A204.1 (cell line): ENCODE measurements at regions not wholly inside any gene's neighbourhood (a gene's known extent, or its start where the extent isn't known, plus 50 kb on each side); places are given as distances from the start of the nearest gene placed in this dataset.

ENCODE experiments used
- FAIRE-seq: peaks from 2 replicates; lab custom pipeline; 2012; peaks lifted over from hg19 to GRCh38; lab: Jason Lieb, UNC

- no peak for FAIRE-seq
Measured at GRCh38 chr2:72004201-72004915, 143.3 kb downstream of the CYP26B1 start.

DNA sequence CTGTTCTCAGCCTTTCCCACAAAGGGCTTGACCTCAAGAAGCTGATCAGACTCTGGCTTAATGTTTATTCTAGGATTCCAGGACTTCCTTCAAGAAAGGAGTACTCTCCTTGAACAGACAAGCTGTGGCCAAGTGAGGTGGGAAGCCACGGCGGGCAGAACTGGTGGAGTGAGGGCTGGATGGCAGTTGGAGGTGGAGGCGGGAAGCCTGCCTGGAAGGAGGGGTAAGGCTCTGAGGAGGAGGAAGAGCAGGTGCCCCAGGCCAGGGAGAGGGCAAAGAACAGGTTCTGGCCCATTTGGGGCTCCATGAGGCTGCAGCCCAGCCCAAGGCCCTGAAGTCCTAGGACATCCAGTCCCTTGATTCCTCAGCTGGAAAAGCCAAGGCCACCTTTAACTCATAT lies 143.9 kb downstream of the CYP26B1 start:
- no peak for FAIRE-seq

DNA sequence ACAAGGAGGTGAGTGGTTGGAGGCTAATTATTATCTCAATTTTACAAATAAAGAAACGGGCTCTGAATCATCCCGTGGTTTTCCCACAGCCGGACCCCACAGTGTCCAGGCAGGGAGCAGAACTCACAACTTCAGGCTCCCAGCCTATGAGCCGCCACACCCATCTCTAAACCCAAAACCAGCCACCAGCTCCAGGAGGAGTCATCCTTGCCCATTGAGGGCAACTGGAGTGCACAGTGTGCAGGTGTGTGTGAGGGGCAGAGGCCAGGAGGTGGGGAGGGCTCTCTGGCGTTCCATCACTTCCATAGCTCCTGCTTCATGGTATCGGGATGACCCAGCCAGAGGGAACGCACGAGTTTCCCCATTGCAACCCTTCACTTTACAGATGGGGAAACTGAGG lies 144.5 kb downstream of the CYP26B1 start:
- no peak for FAIRE-seq

DNA sequence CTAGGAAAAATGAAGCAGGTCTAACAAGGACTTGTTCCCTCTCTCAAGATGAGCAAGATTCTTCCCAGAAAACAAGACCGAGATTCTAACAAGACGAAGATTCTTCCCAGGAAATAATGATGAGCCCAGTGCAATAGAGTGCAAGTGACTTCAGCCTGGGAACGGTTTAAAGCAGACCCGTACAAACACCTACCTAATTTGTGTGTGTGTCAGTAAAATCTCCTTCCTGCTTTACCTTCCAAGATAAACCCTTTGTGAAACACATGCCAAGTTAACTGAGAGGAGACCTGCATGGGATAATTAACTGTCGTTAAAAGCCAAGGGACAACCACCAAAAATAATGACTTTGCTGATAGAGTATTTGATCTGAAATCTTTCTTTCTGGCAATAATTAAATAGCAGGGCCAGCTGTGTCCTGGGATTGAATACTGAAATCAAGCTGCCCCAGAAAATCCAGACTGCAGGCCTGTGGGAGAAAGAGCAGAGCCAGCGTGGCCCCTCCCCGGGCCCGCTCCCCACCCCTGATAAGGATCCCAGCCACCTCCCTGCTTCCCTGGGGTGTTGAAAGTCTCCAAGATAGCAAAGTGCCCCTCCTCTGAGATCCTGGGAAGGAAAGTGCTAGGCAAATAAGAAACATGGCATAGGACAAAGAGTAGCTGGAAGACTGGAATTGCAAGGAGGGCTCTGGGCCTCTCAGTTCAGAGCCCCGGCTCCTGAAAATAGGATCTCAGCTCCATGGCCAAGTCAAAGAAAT lies 145.5 kb downstream of the CYP26B1 start:
- no peak for FAIRE-seq

DNA sequence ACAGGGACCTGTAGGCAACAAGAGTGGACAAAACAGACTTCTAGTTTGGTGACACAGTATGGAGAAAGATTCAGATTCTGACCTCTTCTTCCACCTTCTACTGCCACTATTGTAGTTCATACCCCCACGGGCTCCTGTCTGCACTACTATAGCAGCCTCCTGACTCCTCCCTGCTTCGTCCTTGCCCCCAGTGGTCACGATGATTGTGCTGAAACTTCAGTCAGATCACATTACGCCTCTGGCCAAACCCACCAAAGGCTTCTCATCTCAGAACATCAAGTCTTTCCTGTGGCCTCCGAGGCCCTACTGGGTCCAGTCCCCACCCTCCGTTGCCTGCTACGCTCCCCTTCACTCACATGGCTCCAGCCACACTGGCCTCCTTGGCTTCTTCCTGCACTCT lies 147.6 kb downstream of the CYP26B1 start:
- no peak for FAIRE-seq

GRCh38 chr2:71999580-71999979 lies 148.1 kb downstream of the CYP26B1 start:
- FAIRE-seq: no peak

- FAIRE-seq: no peak
Measured at GRCh38 chr2:71997843-71998242, 149.8 kb downstream of the CYP26B1 start.

- no peak for FAIRE-seq
Measured at GRCh38 chr2:71995067-71995665, 152.5 kb downstream of the CYP26B1 start.

DNA sequence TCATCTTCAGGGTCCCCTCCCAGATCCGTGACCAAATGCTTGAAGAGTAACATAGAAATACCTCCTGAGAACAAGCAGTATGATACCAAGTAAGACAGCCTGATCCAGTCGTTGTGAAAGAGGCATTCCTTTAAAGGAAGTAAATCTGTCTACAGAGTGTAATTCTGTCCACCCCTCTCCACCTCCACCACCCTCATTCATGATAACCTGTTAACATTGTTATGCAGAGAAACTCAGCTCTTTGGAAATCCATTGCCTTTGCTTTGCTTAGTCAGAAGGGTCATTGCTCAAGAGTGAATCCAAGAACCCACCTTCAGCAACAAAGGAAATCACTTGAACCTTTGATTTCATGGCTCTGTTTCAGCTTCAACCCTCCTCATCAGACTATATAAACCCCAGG lies 155.6 kb downstream of the CYP26B1 start:
- no peak for FAIRE-seq

GRCh38 chr2:71991397-71991796 lies 156.3 kb downstream of the CYP26B1 start:
- no peak for FAIRE-seq

DNA sequence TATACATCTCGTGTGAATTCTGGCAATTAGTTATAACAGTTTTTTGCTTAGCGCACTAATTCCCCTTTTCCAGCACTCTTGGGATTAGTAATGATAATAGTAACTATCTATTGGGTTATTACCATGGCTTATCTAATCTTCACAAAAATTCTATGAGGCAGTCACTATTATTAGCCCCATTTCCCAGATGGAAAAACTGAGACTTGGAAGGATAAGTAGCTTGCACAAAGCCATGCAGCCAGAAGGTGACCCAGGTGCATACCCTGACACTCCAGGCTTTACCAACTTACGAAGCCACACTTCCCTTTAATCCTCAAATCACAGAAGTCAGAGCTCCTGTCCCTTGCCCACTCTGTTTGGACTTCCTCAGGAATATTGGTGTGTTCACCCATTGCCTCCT lies 156.8 kb downstream of the CYP26B1 start:
- no peak for FAIRE-seq

GRCh38 chr2:71990122-71990521 lies 157.5 kb downstream of the CYP26B1 start:
- FAIRE-seq: no peak

- FAIRE-seq: no peak
Measured at GRCh38 chr2:71989671-71990070, 158.0 kb downstream of the CYP26B1 start.

GRCh38 chr2:71988170-71988569 lies 159.5 kb downstream of the CYP26B1 start:
- FAIRE-seq: no peak

DNA sequence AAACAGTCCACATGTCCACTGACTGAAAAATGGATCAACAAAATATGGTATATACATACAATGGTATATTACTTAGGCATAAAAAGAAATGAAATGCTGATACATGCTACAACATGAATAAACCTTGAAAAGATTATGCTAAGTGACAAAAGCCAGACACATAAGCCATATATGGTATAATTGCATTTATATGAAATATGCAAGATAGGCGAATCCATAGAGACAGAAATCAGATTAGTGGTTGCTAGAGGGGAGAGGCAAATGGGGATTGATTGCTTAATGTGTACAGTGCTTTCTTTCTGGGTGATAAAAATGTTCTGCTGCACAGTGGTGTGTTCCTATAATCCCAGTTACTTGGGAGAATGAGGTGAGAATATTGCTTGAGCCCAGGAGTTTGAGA lies 171.0 kb downstream of the CYP26B1 start:
- FAIRE-seq: no peak

DNA sequence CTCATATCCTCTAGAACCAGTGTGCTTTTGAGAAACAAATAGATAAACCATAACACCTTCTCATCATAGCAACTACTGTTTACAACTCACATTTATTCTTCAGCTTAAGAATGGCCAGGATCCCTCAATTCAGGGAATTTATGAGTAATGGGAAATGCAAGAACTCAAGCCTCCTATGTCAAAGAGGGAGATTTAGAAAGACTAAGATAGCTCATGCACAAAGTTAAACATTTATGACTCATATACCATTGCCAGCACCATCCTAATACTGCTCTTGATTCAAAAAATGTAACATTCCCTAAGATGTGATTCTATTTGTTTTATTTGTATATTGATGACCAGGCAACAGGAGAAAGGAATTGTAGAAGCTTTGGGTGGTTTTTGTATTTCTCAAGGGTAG lies 172.8 kb downstream of the CYP26B1 start:
- FAIRE-seq: no peak

- no peak for FAIRE-seq
Measured at GRCh38 chr2:71971493-71971892, 176.2 kb downstream of the CYP26B1 start.

DNA sequence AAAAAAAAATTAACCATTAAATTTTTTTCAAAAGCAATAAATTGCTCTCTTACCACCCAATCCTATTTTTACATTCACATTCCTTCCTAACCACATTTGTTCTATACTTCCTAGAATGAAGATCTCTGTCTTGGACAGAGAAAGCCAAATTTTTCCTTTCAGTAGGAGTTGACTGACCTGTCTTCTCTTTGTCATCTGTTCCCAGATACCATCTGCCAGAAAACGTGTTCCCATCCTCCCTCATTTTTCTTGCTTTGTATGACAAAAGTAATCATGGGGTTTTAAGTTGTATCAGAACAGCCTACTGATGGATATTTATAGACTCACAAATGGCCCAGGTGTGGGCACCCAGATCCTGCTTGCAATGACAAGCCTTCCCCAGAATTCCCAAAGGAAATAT lies 182.1 kb downstream of the CYP26B1 start:
- no peak for FAIRE-seq

DNA sequence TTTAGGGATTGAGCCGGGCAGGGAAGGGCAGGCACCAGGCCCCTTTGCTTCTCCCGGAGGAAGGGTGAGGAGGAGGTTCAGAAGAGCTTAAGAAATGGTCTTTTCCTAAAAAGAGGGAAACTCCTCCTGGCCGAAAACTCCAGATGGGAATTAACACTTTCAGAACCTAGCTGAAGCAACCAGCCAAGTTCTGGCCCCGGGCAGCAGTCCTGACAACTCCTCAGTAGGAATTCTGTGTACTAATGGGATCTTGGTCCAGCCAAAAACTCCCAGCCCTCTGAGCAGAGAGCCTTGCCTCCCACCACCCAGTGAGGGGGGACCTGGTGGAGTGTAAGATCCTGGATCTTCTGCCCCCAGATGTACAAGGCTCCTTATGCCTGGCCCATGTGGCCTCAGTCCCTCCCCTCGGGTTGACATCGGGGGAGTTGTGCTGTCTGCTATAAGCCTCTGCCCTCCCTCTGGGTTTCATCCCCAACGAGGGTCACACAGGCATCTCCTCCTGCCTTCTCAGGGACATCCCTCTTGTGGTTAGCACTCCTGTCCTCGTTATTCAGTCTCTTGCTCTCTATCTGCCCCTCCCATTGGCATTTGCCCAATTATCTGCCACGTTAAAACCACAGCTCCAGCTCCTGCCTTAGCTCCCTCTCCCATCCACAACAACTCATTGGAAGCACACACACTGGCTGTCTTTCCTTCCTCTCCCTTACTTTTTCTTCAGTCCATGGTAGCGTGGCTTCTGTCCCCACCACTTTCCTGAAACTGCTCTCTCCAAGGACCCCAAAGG lies 184.6 kb downstream of the CYP26B1 start:
- FAIRE-seq: no peak

- FAIRE-seq: no peak
Measured at GRCh38 chr2:71962350-71962749, 185.3 kb downstream of the CYP26B1 start.

DNA sequence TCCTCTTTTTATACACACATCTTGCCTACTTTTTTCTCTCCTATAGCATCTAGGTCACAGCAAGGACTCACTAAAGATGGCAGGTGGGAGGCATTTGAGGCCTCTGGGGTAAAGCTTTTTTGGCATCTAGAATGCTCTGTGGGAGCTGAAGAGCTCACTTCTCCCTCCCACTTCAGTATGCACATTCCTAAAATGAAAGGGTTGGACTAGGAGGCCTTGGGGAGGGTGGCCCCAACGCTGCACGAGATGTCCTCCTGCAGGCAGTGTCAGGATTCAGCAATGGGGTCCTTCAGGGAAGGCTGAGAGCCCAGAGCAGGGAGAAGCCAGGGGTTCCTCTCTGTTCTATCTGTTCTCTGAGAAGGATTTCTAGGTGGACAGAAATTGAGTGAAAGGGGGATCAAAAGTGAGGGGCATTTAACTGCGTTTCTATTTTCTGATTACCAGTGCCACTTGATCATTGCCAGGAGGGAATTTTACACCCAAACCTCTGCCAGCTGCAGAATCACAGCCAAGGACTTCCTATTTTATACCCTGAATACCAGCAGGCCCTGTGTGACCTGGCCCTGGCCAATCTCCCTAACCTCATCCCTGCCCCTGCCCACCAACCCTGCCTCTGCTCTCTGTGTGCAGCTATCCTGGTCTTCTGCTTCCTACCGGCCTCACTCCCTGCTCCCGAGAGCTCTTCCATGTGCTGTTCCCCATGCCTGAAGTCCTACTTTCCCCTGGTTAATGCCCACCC lies 186.2 kb downstream of the CYP26B1 start:
- FAIRE-seq: no peak

DNA sequence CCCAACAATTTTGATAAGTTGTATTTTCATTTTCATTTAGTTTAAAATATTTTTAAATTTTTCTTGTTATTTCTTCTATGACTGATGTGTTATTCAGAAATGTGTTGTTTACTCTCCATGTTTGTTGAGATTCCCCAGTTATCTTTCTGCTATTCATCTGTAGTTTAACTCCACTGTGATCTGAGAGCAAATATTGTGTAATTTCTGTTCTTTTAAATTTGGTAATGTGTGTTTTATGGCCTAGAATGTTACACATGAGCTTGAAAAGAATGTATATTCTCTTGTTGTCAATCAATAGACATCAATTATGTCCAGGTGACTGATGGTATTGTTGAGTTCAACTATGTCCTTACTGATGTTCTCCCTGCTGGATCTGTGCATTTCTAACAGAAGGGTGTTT lies 188.2 kb downstream of the CYP26B1 start:
- no peak for FAIRE-seq
